ENCODE measurements at regions not wholly inside any gene's neighbourhood (a gene's known extent, or its start where the extent isn't known, plus 50 kb on each side); places are given as distances from the start of the nearest gene placed in this dataset.
A peak's percentile ranks its signal among the peaks of the same experiment; 100 is the strongest.

DNA sequence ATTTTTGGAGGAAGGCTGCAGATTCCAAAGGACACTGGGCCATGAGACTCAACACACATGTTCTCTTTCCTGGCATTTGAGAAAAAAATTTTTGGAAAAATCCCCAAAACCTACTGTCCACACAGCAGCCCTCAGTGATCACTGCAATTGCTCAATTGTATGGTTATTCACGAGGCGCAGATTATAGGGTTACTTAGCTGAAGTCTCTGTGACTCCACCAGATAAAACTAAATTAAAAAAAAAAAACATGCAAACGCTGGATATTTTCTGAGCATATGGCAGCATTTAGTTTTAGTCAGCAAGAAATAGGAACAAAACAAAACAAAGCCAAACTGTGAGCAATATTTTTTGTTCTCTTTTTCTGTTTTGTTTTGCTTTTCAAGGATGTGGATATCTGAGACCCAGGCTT, 83.8 kb upstream of the FAM20A start:
- Histone ChIP-seq H3K36me3 (ENCODE audit: insufficient read depth in 1 of 2, low read depth in 1 of 2) (no peaks in the 10 kb centered on the region), H3K4me3 (no peak overlapping the region), H3K27ac (no peak overlapping the region), H3K4me1 (no peaks in the 10 kb centered on the region), H3K9me3 (no peaks in the 10 kb centered on the region), H3K27me3 (ENCODE audit: insufficient read depth in 3 of 3, low read length in 2 of 3) (peaks cover 0 to 4% (median 0%) of the 10 kb centered on the region in 3 donors)
- DNase-seq: no peak
- 34 to 52% (median 42%) methylated on average over 3 of the region's 3 CpGs for WGBS, 3 donors
- ATAC-seq: peak; percentile 52 to 75 (median 62)
- TF ChIP-seq, protein P1, sequence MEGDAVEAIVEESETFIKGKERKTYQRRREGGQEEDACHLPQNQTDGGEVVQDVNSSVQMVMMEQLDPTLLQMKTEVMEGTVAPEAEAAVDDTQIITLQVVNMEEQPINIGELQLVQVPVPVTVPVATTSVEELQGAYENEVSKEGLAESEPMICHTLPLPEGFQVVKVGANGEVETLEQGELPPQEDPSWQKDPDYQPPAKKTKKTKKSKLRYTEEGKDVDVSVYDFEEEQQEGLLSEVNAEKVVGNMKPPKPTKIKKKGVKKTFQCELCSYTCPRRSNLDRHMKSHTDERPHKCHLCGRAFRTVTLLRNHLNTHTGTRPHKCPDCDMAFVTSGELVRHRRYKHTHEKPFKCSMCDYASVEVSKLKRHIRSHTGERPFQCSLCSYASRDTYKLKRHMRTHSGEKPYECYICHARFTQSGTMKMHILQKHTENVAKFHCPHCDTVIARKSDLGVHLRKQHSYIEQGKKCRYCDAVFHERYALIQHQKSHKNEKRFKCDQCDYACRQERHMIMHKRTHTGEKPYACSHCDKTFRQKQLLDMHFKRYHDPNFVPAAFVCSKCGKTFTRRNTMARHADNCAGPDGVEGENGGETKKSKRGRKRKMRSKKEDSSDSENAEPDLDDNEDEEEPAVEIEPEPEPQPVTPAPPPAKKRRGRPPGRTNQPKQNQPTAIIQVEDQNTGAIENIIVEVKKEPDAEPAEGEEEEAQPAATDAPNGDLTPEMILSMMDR (IDR thresholded peaks at IDR 0.05): no peak
- intact Hi-C loops (cut with DNase I): no loop called here

GRCh38 chr17:68682903-68683302, 81.7 kb upstream of the FAM20A start:
- H3K9me3 ChIP-seq: no peaks in the 10 kb centered on the region
- WGBS, 3 donors: 80 to 85% (median 83%) methylated on average over 5 of the region's 5 CpGs
- intact Hi-C loops (cut with DNase I): no loop called here
- TF ChIP-seq, protein P1 (IDR thresholded peaks at IDR 0.05): no peak
- ATAC-seq (no peak), DNase-seq (no peak)
- no peak overlapping the region for H3K27ac ChIP-seq
- no peak overlapping the region for H3K4me3 ChIP-seq
- H3K27me3 ChIP-seq (ENCODE audit: insufficient read depth in 3 of 3, low read length in 2 of 3): peaks cover 0 to 4% (median 0%) of the 10 kb centered on the region in 3 donors
- no peaks in the 10 kb centered on the region for H3K36me3 ChIP-seq (ENCODE audit: insufficient read depth in 1 of 2, low read depth in 1 of 2)
- H3K4me1 ChIP-seq: no peaks in the 10 kb centered on the region

- TF ChIP-seq, protein P1 (IDR thresholded peaks at IDR 0.05): no peak
Observed at GRCh38 chr17:68679882-68680281, 78.7 kb upstream of the FAM20A start.

DNA sequence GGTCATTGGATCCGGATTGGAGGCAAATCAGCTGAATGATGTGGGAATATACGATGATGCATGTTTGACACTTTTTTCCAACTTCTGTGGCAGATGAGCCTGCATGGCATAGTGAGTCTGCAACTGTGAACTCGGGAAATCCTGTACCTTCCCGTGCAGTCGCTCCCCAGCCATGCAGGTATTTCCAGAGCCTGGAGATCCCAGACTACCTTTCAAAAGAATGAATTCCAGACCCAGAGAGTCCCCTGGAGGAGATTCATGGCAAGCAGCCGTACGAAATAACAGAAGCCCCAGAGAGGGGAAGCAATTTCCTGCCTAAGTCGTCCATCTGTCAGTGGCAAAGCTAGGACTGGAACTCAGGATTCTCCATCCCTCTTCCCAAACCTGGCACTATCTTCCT, 75.7 kb upstream of the FAM20A start:
- Histone ChIP-seq H3K4me1 (no peaks in the 10 kb centered on the region), H3K27me3 (ENCODE audit: insufficient read depth in 3 of 3, low read length in 2 of 3) (no peaks in the 10 kb centered on the region), H3K27ac (no peak overlapping the region), H3K36me3 (ENCODE audit: insufficient read depth in 1 of 2, low read depth in 1 of 2) (no peaks in the 10 kb centered on the region), H3K4me3 (no peak overlapping the region), H3K9me3 (no peaks in the 10 kb centered on the region)
- ATAC-seq: no peak
- DNase-seq: no peak
- TF ChIP-seq, protein P1 (IDR thresholded peaks at IDR 0.05): no peak
- intact Hi-C loops (cut with DNase I): no loop called here
- 72 to 74% (median 72%) methylated on average over 8 of the region's 8 CpGs for WGBS, 3 donors

More at GRCh38 chr17:68679882-68680281, 78.7 kb upstream of the FAM20A start:
- intact Hi-C loops (cut with DNase I): no loop called here
- Histone ChIP-seq H3K27me3 (ENCODE audit: insufficient read depth in 3 of 3, low read length in 2 of 3) (peaks cover 0 to 4% (median 0%) of the 10 kb centered on the region in 3 donors), H3K9me3 (no peaks in the 10 kb centered on the region), H3K4me3 (no peak overlapping the region), H3K27ac (no peak overlapping the region), H3K36me3 (ENCODE audit: insufficient read depth in 1 of 2, low read depth in 1 of 2) (no peaks in the 10 kb centered on the region), H3K4me1 (no peaks in the 10 kb centered on the region)
- no peak for ATAC-seq
- WGBS, 3 donors: 85 to 100% (median 88%) methylated on average over 1 of the region's 1 CpG
- DNase-seq: no peak

- TF ChIP-seq, protein P1 (IDR thresholded peaks at IDR 0.05): no peak
- Histone ChIP-seq H3K27me3 (ENCODE audit: insufficient read depth in 3 of 3, low read length in 2 of 3) (no peaks in the 10 kb centered on the region), H3K4me1 (no peaks in the 10 kb centered on the region), H3K27ac (no peak overlapping the region), H3K9me3 (no peaks in the 10 kb centered on the region), H3K36me3 (ENCODE audit: insufficient read depth in 1 of 2, low read depth in 1 of 2) (no peaks in the 10 kb centered on the region), H3K4me3 (no peak overlapping the region)
- DNase-seq (no peak), ATAC-seq (no peak)
- WGBS, 3 donors: 45 to 58% (median 54%) methylated on average over 5 of the region's 5 CpGs
- intact Hi-C loops (cut with DNase I): no loop called here
Observed at GRCh38 chr17:68675723-68676122, 74.6 kb upstream of the FAM20A start.
